HepG2 (cell line): ENCODE measurements at regions not wholly inside any gene's neighbourhood (a gene's known extent, or its start where the extent isn't known, plus 50 kb on each side); places are given as distances from the start of the nearest gene placed in this dataset.

Source experiments
- ATAC-seq: fragments of 200-7000 bp; cut with Tn5 transposase; 3 replicates; pipeline ENCODE4 v1.9.1; 2020; ENCODE audit warnings: mild to moderate bottlenecking, moderate library complexity
- BruUV-seq: library from RNA; stranded (reverse); fragments of 400-500 nt; replicated peaks from 2 replicates; lab custom pipeline; 2021; lab: Mats Ljungman, UMichigan
- CTCF ChIA-PET: fragments of 300-600 bp; formaldehyde crosslinking; extraction: SDS; loops from one replicate; lab custom pipeline; 2021; ENCODE audit warnings: low total read pairs, inconsistent platforms, low intra/inter-chr PET ratio; lab: Yijun Ruan, JAX
- POLR2A ChIA-PET: fragments of 350-600 bp; sonication (Branson Sonifier 250); formaldehyde crosslinking; loops from one replicate; lab custom pipeline; 2020; ENCODE audit warnings: antibody characterized with exemption, inconsistent platforms; lab: Yijun Ruan, JAX
- DNase-seq: peaks from one replicate; pipeline ENCODE4 v3.0.0-alpha.2; 2015; ENCODE audit warnings: low spot score
- FAIRE-seq: peaks from 3 replicates; lab custom pipeline; 2011; peaks lifted over from hg19 to GRCh38; lab: Jason Lieb, UNC
- H2AFZ ChIP-seq: one replicate; pipeline ENCODE4 v1.6.1; 2011; ENCODE audit warnings: low read length, inconsistent platforms
- H3K27ac ChIP-seq: fragments of 300-600 bp; 3 replicates; pipeline ENCODE4 v1.8.0; 2011; ENCODE audit warnings: mixed run types, mild to moderate bottlenecking, mixed read lengths, low read length, inconsistent platforms; ENCODE audit not compliant: insufficient read depth; ENCODE audit errors: extremely low read length
- H3K27me3 ChIP-seq, 2 experiments: fragments of 200-600 bp in 1 of 2; 2 replicates in 1 of 2; 3 replicates in 1 of 2; pipeline versions ENCODE4 v1.6.0 to v1.8.0; 2011; ENCODE audit warnings: low read length in 2 of 2, mild to moderate bottlenecking in 2 of 2, moderate library complexity in 2 of 2, inconsistent platforms in 1 of 2; ENCODE audit not compliant: insufficient read depth in 2 of 2, control insufficient read depth in 1 of 2
- H3K36me3 ChIP-seq, 2 experiments: fragments of 200-600 bp in 1 of 2; replicated peaks in 1 of 2; 2 replicates in 1 of 2; 3 replicates in 1 of 2; pipeline versions ENCODE4 v1.5.1 to v1.8.0; 2011; ENCODE audit warnings: low read length in 2 of 2, inconsistent platforms in 1 of 2; ENCODE audit not compliant: insufficient read depth in 2 of 2, control insufficient read depth in 1 of 2
- H3K4me1 ChIP-seq: 2 replicates; pipeline ENCODE4 v1.5.1; 2012; ENCODE audit warnings: low read length, inconsistent platforms; ENCODE audit not compliant: insufficient read depth
- H3K4me2 ChIP-seq: 2 replicates; pipeline ENCODE4 v1.6.0; 2011; ENCODE audit warnings: low read depth, low read length, inconsistent platforms
- H3K4me3 ChIP-seq, 3 experiments: fragments of 200-600 bp in 1 of 3; sonication (generic), shearing (Covaris generic) in 1 of 3; replicated peaks in 1 of 3; 2 replicates each; pipeline ENCODE4 v1.5.1; 2011 to 2016; ENCODE audit warnings: low read length in 3 of 3, inconsistent platforms in 2 of 3, low read depth in 2 of 3, mild to moderate bottlenecking in 2 of 3, control low read depth in 1 of 3, mixed read lengths in 1 of 3; ENCODE audit not compliant: insufficient read depth in 1 of 3
- H3K79me2 ChIP-seq: one replicate; pipeline ENCODE4 v1.6.1; 2011; ENCODE audit warnings: low read length, inconsistent platforms; ENCODE audit not compliant: insufficient read depth
- H3K9ac ChIP-seq: 2 replicates; pipeline ENCODE4 v1.6.0; 2011; ENCODE audit warnings: mild to moderate bottlenecking, low read depth, low read length, inconsistent platforms; ENCODE audit not compliant: insufficient read depth
- H3K9me3 ChIP-seq: 2 replicates; pipeline ENCODE4 v1.5.1; 2012; ENCODE audit warnings: mild to moderate bottlenecking, low read length
- H4K20me1 ChIP-seq: 2 replicates; pipeline ENCODE4 v1.6.0; 2011; ENCODE audit warnings: inconsistent platforms, mild to moderate bottlenecking, low read length, moderate library complexity; ENCODE audit not compliant: insufficient read depth
- AFF4 ChIP-seq: sonication (generic); formaldehyde crosslinking; IDR thresholded peaks from 2 replicates; pipeline ENCODE4 v1.4.0; 2020; ENCODE audit warnings: missing genetic modification reagents
- EP300 ChIP-seq, 3 experiments: sonication (generic) in 1 of 3; formaldehyde crosslinking in 1 of 3; IDR thresholded peaks; 2 replicates each; pipeline versions ENCODE4 v1.5.1 to v1.6.1; 2011 to 2020; ENCODE audit warnings: low read depth in 2 of 3, low read length in 2 of 3, borderline replicate concordance in 1 of 3, improper control_type of control experiment in 1 of 3, mild to moderate bottlenecking in 1 of 3, missing genetic modification reagents in 1 of 3, moderate library complexity in 1 of 3
- MAF1 ChIP-seq: sonication (generic); formaldehyde crosslinking; IDR thresholded peaks from 2 replicates; pipeline ENCODE4 v1.5.0; 2020; ENCODE audit warnings: missing genetic modification reagents, borderline replicate concordance
- MAX ChIP-seq: IDR thresholded peaks from 2 replicates; pipeline ENCODE4 v1.6.1; 2012; ENCODE audit warnings: inconsistent platforms
- MYC ChIP-seq: sonication (generic); formaldehyde crosslinking; IDR thresholded peaks from 2 replicates; pipeline ENCODE4 v1.9.0; 2021; ENCODE audit warnings: missing genetic modification reagents, borderline replicate concordance
- PRDM10 ChIP-seq: sonication (generic); formaldehyde crosslinking; IDR thresholded peaks from 2 replicates; pipeline ENCODE4 v1.4.0; 2020; ENCODE audit warnings: low read depth, missing genetic modification reagents
- RNF219 ChIP-seq: sonication (generic); formaldehyde crosslinking; IDR thresholded peaks from 2 replicates; pipeline ENCODE4 v1.5.0; 2020; ENCODE audit warnings: mild to moderate bottlenecking, missing genetic modification reagents
- TOE1 ChIP-seq: sonication (generic); formaldehyde crosslinking; IDR thresholded peaks from 2 replicates; pipeline ENCODE4 v1.4.0; 2020; ENCODE audit warnings: mild to moderate bottlenecking, missing genetic modification reagents
- ZNF33A ChIP-seq: sonication (generic); formaldehyde crosslinking; IDR thresholded peaks from 2 replicates; pipeline ENCODE4 v1.5.1; 2020; ENCODE audit warnings: missing genetic modification reagents, mild to moderate bottlenecking, moderate library complexity, borderline replicate concordance
- ZNF546 ChIP-seq: sonication (generic); formaldehyde crosslinking; conservative IDR thresholded peaks from 2 replicates; pipeline ENCODE4 v1.8.1; 2023; ENCODE audit warnings: mild to moderate bottlenecking, missing genetic modification reagents
- ZNF562 ChIP-seq: sonication (generic); formaldehyde crosslinking; IDR thresholded peaks from 2 replicates; pipeline ENCODE4 v1.8.0; 2022; ENCODE audit warnings: missing genetic modification reagents, borderline replicate concordance
- ZNF672 ChIP-seq: sonication (generic); formaldehyde crosslinking; IDR thresholded peaks from 2 replicates; pipeline ENCODE4 v1.8.1; 2022; ENCODE audit warnings: missing genetic modification reagents
- ZNF766 ChIP-seq: sonication (generic); formaldehyde crosslinking; IDR thresholded peaks from 2 replicates; pipeline ENCODE4 v1.5.0; 2020; ENCODE audit warnings: missing genetic modification reagents, borderline replicate concordance
- ZNF891 ChIP-seq: sonication (generic); formaldehyde crosslinking; IDR thresholded peaks from 2 replicates; pipeline ENCODE4 v1.5.0; 2020; ENCODE audit warnings: mild to moderate bottlenecking, missing genetic modification reagents
- WGBS: methylation state at CpG from one replicate; pipeline ENCODE4 v1.1.6; 2017; ENCODE audit warnings: low lambda C conversion rate; 5-methylcytosine and 5-hydroxymethylcytosine counted together
- in situ Hi-C: cut with HindIII; loops from 2 replicates; pipeline ENCODE4 v1.10.0; 2017; ENCODE audit warnings: low pct_unique_long_range_greater_than_20kb; ENCODE audit not compliant: extremely low pct_ligation_motif_present
- intact Hi-C: fragments of 100-400 bp; cut with micrococcal nuclease; formaldehyde crosslinking; loops from one replicate; pipeline ENCODE4 v1.10.0; 2022; ENCODE audit not compliant: unreplicated experiment

- TF ChIP-seq AFF4, result no peak
- no peak for TF ChIP-seq RNF219
- TF ChIP-seq ZNF766, result no peak
- TF ChIP-seq ZNF672 (CRISPR knock-in tag), result no peak
- TF ChIP-seq ZNF891, result no peak
- TF ChIP-seq EP300 (IDR thresholded peaks at IDR 0.05; ENCODE audit: low read depth in 2 of 2, low read length in 2 of 2), result no peak
- TF ChIP-seq EP300 (CRISPR knock-in tag; IDR thresholded peaks at IDR 0.05; ENCODE audit: borderline replicate concordance), result no peak
- no peak for TF ChIP-seq ZNF33A (CRISPR knock-in tag)
- TF ChIP-seq, all 625 proteins: peak for 0
Measured at GRCh38 chr9:16254674-16255073, 615.8 kb downstream of the BNC2 start (continued).

GRCh38 chr9:16255217-16255616, 615.3 kb downstream of the BNC2 start:
- Histone ChIP-seq H3K4me3 (no peak overlapping the region), H3K4me2 (no peak overlapping the region), H3K9ac (no peak overlapping the region), H3K27me3 (no peaks in the 10 kb centered on the region), H3K79me2 (no peaks in the 10 kb centered on the region), H3K9me3 (no peaks in the 10 kb centered on the region; the same call in 1 of the 2 replicates), H4K20me1 (no peaks in the 10 kb centered on the region), H3K4me1 (no peaks in the 10 kb centered on the region), H2AFZ (no peak overlapping the region), H3K36me3 (no peaks in the 10 kb centered on the region), H3K27ac (no peak overlapping the region)
- CTCF ChIA-PET, result no interaction called here
- ATAC-seq (no peak), DNase-seq (no peak), FAIRE-seq (no peak)
- in situ Hi-C loops, result no loop called here
- no TSS peak for BruUV-seq
- 1% methylated on average over 4 of the region's 4 CpGs for whole genome bisulfite sequencing
- intact Hi-C loops, result no loop called here
- POLR2A ChIA-PET, result no interaction called here
- TF ChIP-seq MAX (no peak), MYC (no peak), ZNF546 (no peak), ZNF562 (CRISPR knock-in tag) (no peak), MAF1 (CRISPR knock-in tag) (no peak), TOE1 (CRISPR knock-in tag) (no peak), PRDM10 (CRISPR knock-in tag) (no peak)
